ENCODE measurements at regions not wholly inside any gene's neighbourhood (a gene's known extent, or its start where the extent isn't known, plus 50 kb on each side); places are given as distances from the start of the nearest gene placed in this dataset.

DNA sequence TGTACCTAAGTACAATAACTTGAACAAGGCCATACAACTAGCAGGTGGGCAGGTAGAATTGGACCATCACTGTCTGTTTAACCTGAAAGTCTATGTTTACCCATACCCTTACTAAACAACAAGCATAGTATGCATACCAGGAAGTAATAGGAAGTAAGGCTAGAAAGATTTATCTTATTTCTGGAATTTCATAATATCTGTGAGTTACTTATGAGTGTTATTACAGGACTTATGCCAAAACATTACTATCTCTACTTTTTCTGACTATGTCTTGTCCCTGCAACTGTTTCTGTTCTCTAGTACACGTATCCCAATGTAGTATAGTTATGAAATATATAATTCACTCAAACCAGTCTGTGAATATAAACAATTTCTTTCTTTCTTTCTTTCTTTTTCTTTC, 1400.8 kb upstream of the TENM4 start:
- ChIA-PET CTCF (ENCODE audit: partially characterized antibody) (interaction anchor here (0.6 kb wide), 2 partner anchors 293 to 683 kb away, joined by 3 to 5 read pairs; no protein-coding TSS in a partner anchor), POLR2A (ENCODE audit: partially characterized antibody) (no interaction called here)
- Histone ChIP-seq H3K9me3 (ENCODE audit: insufficient read depth in 2 of 2, low read depth in 1 of 2, low read length in 1 of 2) (no peaks in the 10 kb centered on the region), H4K5ac (ENCODE audit: insufficient read length, low read depth, low read length) (no peak overlapping the region), H4K20me1 (replicated peaks in 1 of 2; ENCODE audit: control insufficient read depth in 1 of 2, insufficient read depth in 2 of 2, low read length in 2 of 2) (no peaks in the 10 kb centered on the region), H3K23ac (ENCODE audit: insufficient read length) (no peak overlapping the region), H4K91ac (replicated peaks; ENCODE audit: insufficient read length, low read length) (no peak overlapping the region), H2BK120ac (replicated peaks; ENCODE audit: low read depth, low read length) (no peak overlapping the region), H3K56ac (replicated peaks; ENCODE audit: insufficient read length, low read depth, low read length) (no peak overlapping the region), H3K4me1 (replicated peaks in 1 of 4; ENCODE audit: control insufficient read depth in 3 of 4, insufficient read depth in 4 of 4, low read length in 3 of 4) (no peaks in the 10 kb centered on the region), H2BK5ac (ENCODE audit: low read depth, low read length) (no peak overlapping the region), H2BK20ac (ENCODE audit: low read length) (no peak overlapping the region), H3K18ac (ENCODE audit: extremely low read depth, low read length) (no peak overlapping the region), H4K8ac (ENCODE audit: extremely low read depth, insufficient read depth, low read length) (no peak overlapping the region), H3K9ac (replicated peaks in 1 of 4; ENCODE audit: extremely low read depth in 1 of 4, low read depth in 3 of 4, low read length in 3 of 4) (no peak overlapping the region), H3K14ac (ENCODE audit: insufficient read length) (no peak overlapping the region), H2BK15ac (ENCODE audit: low read length) (no peak overlapping the region), H3K79me1 (ENCODE audit: low read depth, low read length) (no peaks in the 10 kb centered on the region), H2BK12ac (ENCODE audit: low read depth, low read length) (no peak overlapping the region), H3K27ac (ENCODE audit: low read depth, low read length) (no peak overlapping the region), H3K4me2 (ENCODE audit: insufficient read depth in 1 of 2, low read depth in 2 of 2, low read length in 2 of 2) (no peak overlapping the region), H2AK5ac (ENCODE audit: low read depth, low read length) (no peak overlapping the region), H2AFZ (ENCODE audit: low read length) (no peak overlapping the region), H3K36me3 (ENCODE audit: control insufficient read depth in 2 of 4, insufficient read depth in 4 of 4, low read length in 3 of 4) (no peaks in the 10 kb centered on the region), H3K23me2 (ENCODE audit: low read depth, low read length) (no peaks in the 10 kb centered on the region), H3K4me3 (ENCODE audit: extremely low read depth in 1 of 4, insufficient read depth in 2 of 4, low read depth in 3 of 4, low read length in 4 of 4) (no peak overlapping the region), H3K79me2 (ENCODE audit: control insufficient read depth in 1 of 2, insufficient read depth in 2 of 2, low read length in 2 of 2) (no peaks in the 10 kb centered on the region), H3K4ac (replicated peaks; ENCODE audit: insufficient read length, low read depth, low read length) (no peak overlapping the region), H3K27me3 (replicated peaks in 1 of 4; ENCODE audit: control insufficient read depth in 3 of 4, extremely low read depth in 1 of 4, insufficient read depth in 3 of 4, low read length in 3 of 4) (no peaks in the 10 kb centered on the region)
- TF ChIP-seq BRCA1 (IDR thresholded peaks at IDR 0.05; ENCODE audit: low read depth, low read length) (no peak), POLR2AphosphoS5 (IDR thresholded peaks at IDR 0.05; ENCODE audit: low read depth, low read length) (no peak), RBBP5 (IDR thresholded peaks at IDR 0.05; ENCODE audit: borderline replicate concordance, low read depth, low read length) (no peak), RFX5 (IDR thresholded peaks at IDR 0.05; ENCODE audit: borderline replicate concordance, low read depth, low read length) (no peak), CHD1 (IDR thresholded peaks at IDR 0.05; ENCODE audit: low read depth, low read length) (no peak), TAF7 (optimal IDR thresholded peaks at IDR 0.05; ENCODE audit: borderline replicate concordance, low read depth, low read length) (no peak)
- FAIRE-seq (no peak), DNase-seq (ENCODE audit: low read depth in 1 of 2, low spot score in 2 of 2) (no peak)
- 82% methylated on average over 1 of the region's 1 CpG; no CpG with 5 or more reads in 1 of the 2 experiments for WGBS, 2 experiments (ENCODE audit: extremely low coverage in 1 of 2, insufficient coverage in 1 of 2, insufficient read length in 1 of 2, insufficient replicate concordance in 2 of 2, low coverage in 1 of 2, low lambda C conversion rate in 2 of 2, missing lambda C conversion rate in 1 of 2)

Measured in H1 (cell line).